HG02623 (cell line): ENCODE measurements at regions not wholly inside any gene's neighbourhood (a gene's known extent, or its start where the extent isn't known, plus 50 kb on each side); places are given as distances from the start of the nearest gene placed in this dataset.

ENCODE experiments used
- ATAC-seq: cut with Tn5 transposase; IDR thresholded peaks from one replicate; pipeline ENCODE4 v1.9.1; 2021; ENCODE audit warnings: moderate library complexity; ENCODE audit not compliant: unreplicated experiment

GRCh38 chr2:34371711-34372110 lies 772.6 kb upstream of the FAM98A start:
- no peak for ATAC-seq

DNA sequence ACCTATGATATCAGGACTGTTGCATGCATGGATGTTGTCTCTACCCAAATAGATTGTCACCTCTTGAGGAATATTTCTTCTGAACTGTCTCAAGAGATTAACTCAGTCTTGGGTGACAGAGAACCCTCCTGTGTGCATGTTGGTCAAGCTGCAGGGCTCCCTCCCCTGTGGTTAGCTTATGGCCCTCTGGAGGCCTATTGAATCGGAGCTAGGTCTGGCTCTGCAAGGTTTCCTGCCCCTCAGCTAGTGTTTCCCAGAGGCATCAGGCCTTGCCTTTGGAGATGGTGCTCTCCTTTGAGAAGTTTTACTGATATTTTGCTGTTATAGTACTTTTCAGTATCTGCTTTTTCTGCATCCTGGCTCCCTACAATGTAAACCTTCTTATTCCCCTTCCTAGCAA lies 769.2 kb upstream of the FAM98A start:
- ATAC-seq: no peak

DNA sequence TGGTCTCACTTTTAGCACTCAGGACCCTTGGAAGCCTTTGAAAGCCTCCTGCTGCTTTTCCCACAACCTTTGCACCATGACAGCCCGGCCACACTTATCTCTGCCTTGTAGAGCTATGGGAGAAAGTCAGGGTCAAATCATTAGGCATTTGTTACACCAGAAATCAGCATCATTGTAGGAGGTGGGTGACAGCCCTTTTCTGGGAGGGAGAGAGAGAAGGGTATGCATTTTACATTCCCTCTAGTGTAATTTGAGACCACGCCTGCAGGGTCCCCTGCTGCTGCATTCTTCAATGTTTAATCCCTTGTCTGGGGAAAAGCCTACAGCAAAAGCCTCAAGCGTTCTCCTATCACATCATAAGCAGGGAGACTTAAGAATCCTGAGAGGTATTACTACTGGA lies 766.8 kb upstream of the FAM98A start:
- ATAC-seq: no peak

DNA sequence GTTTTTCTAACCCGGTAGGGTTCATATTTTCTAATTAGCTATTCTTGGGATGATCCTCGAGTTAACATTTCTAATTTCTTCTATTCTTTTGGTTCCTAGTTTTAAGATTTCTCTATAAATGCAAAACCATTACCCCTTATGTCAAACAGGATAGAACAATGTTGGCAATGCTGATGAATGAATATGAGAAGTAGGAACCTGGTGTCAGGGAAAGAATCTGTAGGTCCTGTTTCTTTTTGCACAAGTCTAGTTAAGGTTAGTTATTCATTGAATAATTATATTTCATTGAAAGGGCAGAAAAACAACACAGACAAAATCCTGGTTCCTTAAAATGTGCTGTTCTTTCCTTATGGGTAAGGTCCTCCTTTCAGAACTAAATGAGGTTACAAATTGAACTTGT lies 766.4 kb upstream of the FAM98A start:
- ATAC-seq: no peak

- no peak for ATAC-seq
Observed at GRCh38 chr2:34353509-34354113, 754.5 kb upstream of the FAM98A start.

GRCh38 chr2:34349527-34349926 lies 750.4 kb upstream of the FAM98A start:
- ATAC-seq: no peak

DNA sequence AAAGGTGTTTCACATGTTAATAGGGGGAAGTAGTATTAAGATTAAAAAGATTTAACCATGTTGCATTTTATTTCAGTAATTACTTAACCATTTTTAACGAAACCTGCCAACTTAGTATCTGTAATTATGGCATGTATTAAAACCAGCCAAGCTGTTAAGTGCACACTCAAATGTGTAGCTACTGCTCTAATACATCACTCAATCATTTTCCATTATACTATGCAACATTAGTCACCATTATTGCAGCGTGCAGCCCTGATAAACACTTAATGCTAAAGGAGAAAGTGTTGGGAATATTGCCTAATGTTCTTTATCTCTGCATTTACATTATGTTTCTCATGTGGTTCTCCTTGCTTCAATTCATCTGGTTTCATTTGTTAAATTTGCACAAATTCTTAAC lies 745.9 kb upstream of the FAM98A start:
- no peak for ATAC-seq

DNA sequence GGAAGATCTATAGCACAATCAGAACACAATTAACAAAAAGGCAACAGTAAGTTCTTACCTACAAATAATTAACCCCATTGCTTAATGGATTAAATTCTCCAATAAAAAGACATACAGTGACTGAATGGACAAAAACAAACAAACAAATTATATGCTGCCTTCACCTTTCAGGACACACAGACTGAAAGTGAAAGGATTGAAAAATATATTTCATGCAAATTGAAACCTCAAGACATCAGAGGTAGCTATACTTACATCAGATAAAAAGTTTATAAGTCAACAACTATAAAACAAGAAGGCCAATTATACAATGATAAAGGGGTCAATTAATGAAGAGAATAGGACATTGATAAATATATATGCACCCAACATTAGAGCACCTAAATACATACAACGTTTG lies 741.2 kb upstream of the FAM98A start:
- ATAC-seq: no peak

- no peak for ATAC-seq
Observed at GRCh38 chr2:34337735-34338134, 738.6 kb upstream of the FAM98A start.

DNA sequence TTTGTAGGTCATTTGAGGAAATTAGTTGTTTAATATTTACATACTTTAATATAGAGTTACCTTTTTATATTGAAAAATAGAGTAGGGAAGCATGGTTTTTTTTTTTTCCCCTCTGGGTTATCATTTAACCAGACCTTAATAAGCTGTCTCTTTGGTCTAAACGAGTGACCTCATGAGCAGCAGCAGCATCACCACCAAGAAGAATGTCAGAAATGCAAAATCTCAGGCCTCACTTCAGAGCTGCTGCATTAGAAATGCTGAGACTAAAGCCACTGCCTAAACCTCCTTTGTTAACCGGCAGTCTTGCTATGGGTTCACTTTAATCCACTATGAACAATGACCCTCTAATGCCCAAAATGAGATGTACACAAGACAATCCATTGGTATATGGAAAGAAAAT lies 733.7 kb upstream of the FAM98A start:
- ATAC-seq: no peak

DNA sequence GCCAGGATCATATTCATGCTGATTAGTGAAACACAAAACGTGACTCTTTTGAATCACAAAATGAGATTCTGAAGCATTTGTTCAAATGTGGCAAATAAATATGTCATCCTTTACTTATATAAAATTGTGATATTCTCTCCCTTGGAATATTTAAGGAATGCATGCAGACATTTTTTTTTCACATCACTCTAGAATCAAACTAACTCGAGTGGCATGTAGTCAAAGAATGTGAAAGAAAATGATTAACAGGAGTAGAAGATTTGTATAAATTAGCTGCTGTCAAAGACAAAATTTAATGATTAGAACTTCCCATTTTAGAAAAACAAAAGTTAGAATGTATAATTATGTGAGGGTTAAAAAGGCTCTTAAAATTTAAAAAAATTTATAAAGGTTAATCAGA lies 721.0 kb upstream of the FAM98A start:
- ATAC-seq: no peak

GRCh38 chr2:34317797-34318196 lies 718.7 kb upstream of the FAM98A start:
- no peak for ATAC-seq

DNA sequence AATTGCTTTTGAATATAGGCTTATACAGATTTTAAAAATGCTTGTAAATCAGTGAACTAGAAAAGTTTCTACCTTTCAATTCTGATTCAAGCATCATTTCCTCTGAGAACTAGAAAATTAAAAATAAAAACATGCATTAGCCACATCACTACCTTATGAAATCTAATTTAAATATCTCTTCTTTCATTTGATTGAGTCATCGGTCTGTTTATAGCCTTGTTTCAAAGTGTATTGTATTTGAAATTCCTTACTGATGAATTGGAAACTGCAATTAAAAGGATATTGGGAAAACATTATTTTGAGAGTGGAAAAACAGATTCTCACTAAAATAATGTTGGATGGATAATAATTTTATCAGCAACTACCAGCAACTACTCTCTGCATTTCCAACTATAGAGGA lies 717.7 kb upstream of the FAM98A start:
- no peak for ATAC-seq

DNA sequence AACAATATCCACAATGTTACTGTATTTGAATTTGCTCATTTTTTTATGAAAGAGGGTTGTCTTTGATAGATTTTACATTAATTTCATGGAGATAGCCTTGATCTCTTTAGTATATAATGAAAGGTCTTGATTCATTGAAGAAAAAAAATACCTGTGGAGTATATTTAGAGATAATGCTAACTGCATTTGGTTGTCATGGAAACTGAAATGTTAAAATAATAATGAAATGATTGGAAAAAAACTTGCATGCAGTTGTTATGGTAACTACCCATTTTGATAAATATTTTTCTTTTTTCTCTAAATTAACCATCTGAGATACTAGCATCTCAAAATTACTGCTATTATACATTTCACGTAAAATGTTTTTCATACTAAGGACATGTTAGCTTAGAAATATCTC lies 712.7 kb upstream of the FAM98A start:
- no peak for ATAC-seq

- no peak for ATAC-seq
Observed at GRCh38 chr2:34308140-34308539, 709.0 kb upstream of the FAM98A start.

DNA sequence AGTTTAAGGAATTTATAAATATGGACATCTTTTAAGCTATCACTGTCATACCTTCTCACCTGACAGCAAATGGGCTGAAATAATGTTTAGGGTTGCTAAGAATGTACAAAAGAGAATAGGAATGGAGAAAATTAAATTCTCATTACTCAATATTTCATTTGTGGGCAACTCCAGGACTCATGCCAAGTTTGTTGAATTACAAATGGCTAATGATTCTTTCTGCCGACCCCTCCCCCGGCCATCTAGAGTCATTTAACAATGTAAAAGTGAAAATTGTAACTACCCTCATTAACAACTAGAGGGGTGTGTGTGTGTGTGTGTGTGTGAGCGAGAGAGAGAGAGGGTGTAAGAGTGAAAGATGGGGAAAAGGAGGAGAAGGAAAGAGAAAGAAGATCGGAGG lies 708.5 kb upstream of the FAM98A start:
- no peak for ATAC-seq

DNA sequence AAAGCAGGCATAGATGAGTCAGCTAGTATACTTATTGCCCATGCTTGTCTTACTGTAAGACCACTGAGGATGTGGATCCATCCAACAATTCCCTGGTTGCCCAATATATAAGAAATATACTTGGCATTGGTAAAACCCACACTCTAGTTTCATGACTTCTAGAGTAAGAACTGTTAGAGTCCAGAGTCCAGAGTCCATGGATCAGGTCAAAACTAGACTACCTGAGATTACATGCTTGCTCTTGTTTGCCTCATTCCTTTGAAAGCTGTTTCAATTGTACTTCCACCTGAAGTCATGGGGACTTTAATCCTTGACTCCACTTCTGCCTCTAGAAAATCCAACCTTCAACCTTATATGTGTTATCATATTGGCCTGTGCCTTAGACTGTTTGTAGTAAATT lies 707.6 kb upstream of the FAM98A start:
- no peak for ATAC-seq

- no peak for ATAC-seq
Observed at GRCh38 chr2:34305587-34305986, 706.5 kb upstream of the FAM98A start.

DNA sequence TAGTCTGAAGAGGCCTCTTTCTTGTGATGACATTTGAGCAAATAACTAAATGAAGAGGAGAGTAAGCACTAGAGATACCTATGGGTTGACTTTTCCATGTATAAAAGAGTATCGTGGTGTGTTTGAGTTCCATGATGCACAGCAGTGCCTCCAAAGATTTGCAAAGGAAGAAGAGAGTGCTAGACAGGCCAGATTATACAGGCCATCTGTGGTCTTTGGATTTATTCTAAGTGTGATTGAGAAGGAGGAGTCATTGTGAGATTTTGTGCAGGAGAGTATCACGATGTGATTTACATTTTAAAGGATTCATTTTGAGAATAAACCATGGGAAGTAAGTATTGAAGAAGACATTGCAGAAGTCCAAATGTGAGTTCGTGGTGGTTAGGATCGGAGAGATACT lies 695.9 kb upstream of the FAM98A start:
- no peak for ATAC-seq

DNA sequence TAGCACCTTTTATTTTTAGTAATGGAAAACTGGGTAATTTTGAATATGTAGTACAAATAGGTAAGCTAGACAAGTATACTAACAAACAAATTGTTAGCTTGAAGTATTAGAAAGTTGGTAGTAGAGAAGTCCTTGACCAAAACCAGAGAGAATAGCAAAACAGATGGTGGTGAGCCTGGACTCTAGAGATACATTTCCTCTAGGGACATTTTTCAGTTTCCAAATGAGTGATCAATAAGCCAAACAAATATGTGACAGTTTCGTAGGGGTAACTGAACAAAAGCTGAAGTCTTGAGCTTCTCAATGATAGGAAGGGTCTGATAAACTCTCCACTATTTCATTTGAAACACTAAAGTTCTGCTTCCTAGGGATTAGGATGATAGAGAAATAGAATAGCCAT lies 692.0 kb upstream of the FAM98A start:
- ATAC-seq: peak; percentile 75

- no peak for ATAC-seq
Observed at GRCh38 chr2:34288016-34288415, 688.9 kb upstream of the FAM98A start.

DNA sequence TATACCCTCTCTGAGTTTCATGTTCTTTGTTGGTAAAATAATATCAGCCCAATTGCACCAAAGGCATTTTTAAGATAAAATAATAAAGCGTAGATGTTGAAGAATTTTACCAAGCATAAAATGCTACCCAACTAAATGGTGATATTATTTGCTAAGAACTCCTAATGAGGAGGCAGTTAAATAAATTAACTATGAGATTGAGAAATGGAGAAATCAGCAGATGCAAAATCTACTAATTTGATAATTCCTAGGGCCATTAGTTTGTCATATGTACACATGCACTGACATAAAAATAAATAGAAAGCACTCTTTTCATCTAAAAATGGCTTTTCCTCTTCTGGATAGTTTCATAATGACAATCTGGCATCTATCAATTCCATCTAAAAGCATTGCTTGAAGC lies 681.5 kb upstream of the FAM98A start:
- ATAC-seq: no peak

GRCh38 chr2:34266908-34267697 lies 668.0 kb upstream of the FAM98A start:
- ATAC-seq: peak; percentile 89
